ENCODE measurements at regions not wholly inside any gene's neighbourhood (a gene's known extent, or its start where the extent isn't known, plus 50 kb on each side); places are given as distances from the start of the nearest gene placed in this dataset.
"Not testable (repeated sequence)": the region's sequence is repeated elsewhere in the genome, so short reads cannot be mapped to it uniquely, and the experiment has no call there.

DNA sequence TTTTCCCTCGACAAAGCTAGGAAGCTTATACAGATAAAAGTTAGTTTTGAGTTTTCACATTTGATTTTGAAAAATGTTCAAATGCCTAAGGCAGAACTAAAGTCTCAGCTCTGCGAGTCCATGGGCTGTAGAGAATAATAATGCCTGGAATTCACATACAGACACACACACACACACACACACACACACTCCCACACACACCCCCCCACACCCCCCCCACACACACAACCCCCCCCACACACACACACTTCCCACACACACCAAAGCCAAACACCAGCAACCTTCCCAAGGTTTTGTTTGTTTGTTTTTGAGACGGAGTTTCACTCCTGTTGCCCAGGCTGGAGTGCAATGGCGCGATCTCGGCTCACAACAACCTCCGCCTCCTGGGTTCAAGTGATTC lies 62.8 kb upstream of the EIF5 start:
- DNase-seq, result no peak

DNA sequence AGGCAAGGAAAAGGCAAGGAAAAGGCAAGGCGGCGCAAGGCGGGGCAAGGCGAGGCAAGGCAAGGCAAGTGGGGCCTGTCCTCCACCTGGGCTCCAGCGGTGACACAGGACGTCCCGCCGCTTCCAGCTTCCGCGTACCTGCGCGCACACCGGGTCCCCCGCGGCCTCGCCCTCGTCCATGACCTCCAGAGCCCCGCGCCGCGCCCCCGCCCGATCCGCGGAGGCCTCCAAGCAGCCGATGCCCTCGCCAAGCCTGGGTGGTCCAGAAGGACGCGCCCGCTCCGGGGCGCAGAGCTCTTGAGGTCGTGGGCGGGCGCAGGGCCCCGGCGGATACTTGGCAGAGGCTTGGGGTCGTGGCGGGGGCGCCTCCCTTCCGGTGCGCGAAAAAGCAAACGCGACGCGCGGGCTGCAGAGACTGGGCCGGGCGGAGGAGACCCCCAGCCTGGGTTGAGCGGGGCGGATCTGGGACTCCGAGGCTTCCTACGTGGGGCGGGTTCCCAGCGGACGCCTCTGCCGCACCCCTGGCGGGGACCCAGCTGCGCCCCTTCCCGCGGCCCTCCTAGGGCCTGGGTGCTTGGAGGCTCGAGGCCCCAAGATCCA lies 60.8 kb upstream of the EIF5 start:
- DNase-seq, result no peak

GRCh38 chr14:103273745-103274615 lies 60.1 kb upstream of the EIF5 start:
- DNase-seq, result no peak

- no peak for DNase-seq
Measured at GRCh38 chr14:103275000-103275399, 59.0 kb upstream of the EIF5 start.

- DNase-seq, result no peak
Measured at GRCh38 chr14:103277931-103278330, 56.1 kb upstream of the EIF5 start.

DNA sequence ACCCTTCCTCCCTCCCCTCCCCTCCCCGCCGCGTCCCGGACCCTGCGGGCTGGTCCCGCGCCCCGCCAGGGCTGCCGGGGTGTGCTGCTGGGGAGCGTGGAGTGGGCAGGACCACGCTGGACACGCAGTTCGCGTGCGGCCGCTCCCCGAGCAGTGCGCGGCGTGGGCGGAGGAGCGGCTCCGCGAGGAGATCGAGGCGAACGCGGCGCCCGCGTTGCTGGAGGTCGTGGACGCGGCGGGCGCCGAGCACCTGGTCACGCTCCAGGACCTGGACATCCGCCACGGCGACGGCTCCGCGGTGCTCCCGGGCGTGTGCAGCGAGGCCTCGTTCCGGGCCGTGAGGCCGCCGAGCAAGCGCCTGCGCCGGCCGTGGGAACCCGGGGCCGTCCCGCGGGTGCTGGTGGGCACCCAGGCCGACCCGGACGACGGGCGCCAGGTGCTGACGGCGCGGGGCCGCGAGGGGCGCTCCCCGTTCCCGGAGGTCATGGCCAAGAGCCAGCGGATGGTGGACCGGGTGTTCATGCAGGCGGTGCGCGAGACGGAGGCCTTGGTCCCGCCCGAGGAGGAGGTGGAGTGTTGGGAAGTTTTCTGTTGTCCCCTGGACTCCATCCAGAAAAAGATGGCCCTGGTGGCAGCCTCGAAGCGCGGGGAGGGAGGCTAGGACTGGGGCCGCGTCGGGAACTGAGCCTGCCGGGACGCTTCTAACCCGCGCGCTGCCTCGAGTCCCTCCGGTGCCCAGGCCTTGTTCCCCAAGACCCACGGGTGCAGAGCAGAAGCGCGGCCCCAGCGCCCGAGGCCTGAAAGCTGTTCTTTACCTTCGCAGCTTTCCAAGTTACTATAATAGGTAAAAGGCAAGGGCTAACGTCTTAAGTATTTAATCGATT lies 54.7 kb upstream of the EIF5 start:
- DNase-seq, result no peak

DNA sequence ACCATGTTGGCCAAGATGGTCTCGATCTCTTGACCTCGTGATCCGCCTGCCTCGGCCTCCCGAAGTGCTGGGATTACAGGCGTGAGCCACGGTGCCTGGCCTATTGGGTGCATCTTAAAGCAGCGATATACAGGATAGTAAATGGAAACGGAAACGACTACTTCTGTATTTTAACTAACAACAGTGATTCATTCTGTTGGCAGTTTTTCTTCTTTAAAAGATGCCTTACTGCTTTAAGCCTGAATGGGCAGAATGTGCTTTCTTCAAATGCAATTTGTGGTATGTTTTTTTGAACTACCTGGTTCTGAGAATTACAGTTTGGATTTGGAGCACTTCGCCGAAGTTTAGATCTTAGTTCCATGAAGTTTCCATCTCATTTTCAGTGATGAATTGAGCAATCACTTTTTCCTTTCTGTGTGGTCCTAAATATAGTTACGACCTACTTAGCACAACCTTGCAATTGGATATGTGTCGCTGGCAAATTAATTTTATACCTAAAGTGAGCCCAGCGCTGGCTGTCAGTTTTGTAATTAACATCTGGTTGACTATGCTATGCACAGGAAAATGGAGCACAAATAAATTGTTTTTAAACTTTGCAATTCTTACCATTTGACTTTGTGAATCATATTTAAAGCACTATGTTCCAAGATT lies 53.6 kb upstream of the EIF5 start:
- no peak for DNase-seq

DNA sequence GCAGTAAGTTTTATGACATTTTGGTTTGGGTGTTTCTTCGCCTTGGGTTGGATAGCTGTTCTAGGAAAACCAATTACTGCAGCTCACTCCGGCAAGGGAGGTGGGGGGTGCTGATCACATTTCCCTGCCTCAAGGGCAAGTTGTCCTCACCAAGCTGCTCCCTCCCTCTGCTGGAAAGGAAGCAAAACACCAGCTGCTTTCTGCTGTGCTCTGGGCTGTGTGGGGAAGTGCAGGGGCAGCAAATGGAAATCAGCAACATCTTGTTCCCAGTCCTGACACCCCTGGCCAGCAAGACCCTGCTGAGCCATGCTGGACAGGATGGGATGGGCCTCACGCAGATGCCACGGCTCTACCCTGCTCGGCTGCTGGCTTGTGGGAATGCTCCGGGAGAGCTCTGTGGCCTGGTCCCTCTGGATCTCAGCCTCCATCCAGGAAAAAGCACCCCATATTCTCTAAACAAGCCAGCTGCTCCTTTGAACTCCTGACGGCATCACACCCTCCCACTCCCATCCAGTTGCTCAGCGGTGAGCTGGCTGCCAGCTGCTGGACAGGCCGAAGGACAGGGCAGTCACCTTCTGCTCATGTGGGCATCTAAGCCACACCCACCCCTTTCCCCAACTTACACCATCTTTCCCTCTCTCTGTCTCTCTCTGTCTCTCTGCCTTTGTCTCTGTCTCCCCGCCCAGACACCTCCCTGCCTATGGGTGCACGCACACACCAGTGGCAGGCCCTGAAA lies 52.4 kb upstream of the EIF5 start:
- DNase-seq, result no peak

GRCh38 chr14:103282309-103282708 lies 51.7 kb upstream of the EIF5 start:
- not testable (repeated sequence) for DNase-seq

DNA sequence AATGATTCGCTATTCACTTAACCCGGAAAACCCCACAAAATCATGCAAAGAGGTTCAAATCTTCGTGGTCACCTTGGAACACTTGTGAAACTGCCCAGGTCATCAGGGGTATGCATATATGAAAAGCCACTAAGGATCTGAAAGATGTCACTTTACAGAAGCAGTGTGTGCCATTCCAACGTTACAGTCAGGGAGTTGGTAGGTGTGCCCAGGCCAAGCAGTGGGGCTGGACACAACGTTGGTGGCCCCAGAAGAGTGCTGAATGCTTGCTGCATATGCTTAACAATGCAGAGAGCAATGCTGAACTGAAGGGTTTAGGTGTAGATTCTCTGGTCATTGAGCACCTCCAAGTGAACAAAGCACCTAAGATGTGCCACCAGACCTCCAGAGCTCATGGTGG lies 51.1 kb upstream of the EIF5 start:
- no peak for DNase-seq

- DNase-seq, result no peak
Measured at GRCh38 chr14:103283916-103284315, 50.1 kb upstream of the EIF5 start.
